ENCODE measurements at regions not wholly inside any gene's neighbourhood (a gene's known extent, or its start where the extent isn't known, plus 50 kb on each side); places are given as distances from the start of the nearest gene placed in this dataset.

- DNase-seq (ENCODE audit: low spot score): no peak
- H3K27me3 Mint-ChIP-seq (ENCODE audit: low read depth): no peaks in the 10 kb centered on the region
- peaks cover 6% of the 10 kb centered on the region for H3K9me3 Mint-ChIP-seq
- H3K4me3 Mint-ChIP-seq (ENCODE audit: low read depth): no peak overlapping the region
- H3K36me3 Mint-ChIP-seq (ENCODE audit: low read depth): no peaks in the 10 kb centered on the region
- intact Hi-C loops (cut with micrococcal nuclease): no loop called here
- H3K4me1 Mint-ChIP-seq (ENCODE audit: low read depth): no peaks in the 10 kb centered on the region
- no peak overlapping the region for H3K27ac Mint-ChIP-seq
Measured at GRCh38 chr9:119634006-119634405, 264.8 kb upstream of the BRINP1 start.

GRCh38 chr9:119611565-119611964 is 242.3 kb upstream of the BRINP1 start:
- DNase-seq (ENCODE audit: low spot score): no peak
- no peaks in the 10 kb centered on the region for H3K36me3 Mint-ChIP-seq (ENCODE audit: low read depth)
- no peak overlapping the region for H3K27ac Mint-ChIP-seq
- intact Hi-C loops (cut with micrococcal nuclease): no loop called here
- H3K4me1 Mint-ChIP-seq (ENCODE audit: low read depth): no peaks in the 10 kb centered on the region
- H3K4me3 Mint-ChIP-seq (ENCODE audit: low read depth): no peak overlapping the region
- H3K27me3 Mint-ChIP-seq (ENCODE audit: low read depth): no peaks in the 10 kb centered on the region
- no peaks in the 10 kb centered on the region for H3K9me3 Mint-ChIP-seq

- no peak for DNase-seq (ENCODE audit: low spot score)
- intact Hi-C loops (cut with micrococcal nuclease): no loop called here
- H3K36me3 Mint-ChIP-seq (ENCODE audit: low read depth): no peaks in the 10 kb centered on the region
- peaks cover 5% of the 10 kb centered on the region for H3K9me3 Mint-ChIP-seq
- no peak overlapping the region for H3K4me3 Mint-ChIP-seq (ENCODE audit: low read depth)
- H3K27me3 Mint-ChIP-seq (ENCODE audit: low read depth): no peaks in the 10 kb centered on the region
- no peaks in the 10 kb centered on the region for H3K4me1 Mint-ChIP-seq (ENCODE audit: low read depth)
- no peak overlapping the region for H3K27ac Mint-ChIP-seq
Measured at GRCh38 chr9:119609277-119609971, 240.2 kb upstream of the BRINP1 start.

- Mint-ChIP-seq H3K4me1 (ENCODE audit: low read depth) (no peaks in the 10 kb centered on the region), H3K27me3 (ENCODE audit: low read depth) (no peaks in the 10 kb centered on the region), H3K27ac (no peak overlapping the region), H3K36me3 (ENCODE audit: low read depth) (no peaks in the 10 kb centered on the region), H3K4me3 (ENCODE audit: low read depth) (no peak overlapping the region), H3K9me3 (peaks cover 5% of the 10 kb centered on the region)
- intact Hi-C loops (cut with micrococcal nuclease): no loop called here
- DNase-seq (ENCODE audit: low spot score): no peak
Measured at GRCh38 chr9:119601632-119602031, 232.4 kb upstream of the BRINP1 start.

GRCh38 chr9:119597499-119597898 is 228.3 kb upstream of the BRINP1 start:
- Mint-ChIP-seq H3K9me3 (no peaks in the 10 kb centered on the region), H3K4me3 (ENCODE audit: low read depth) (no peak overlapping the region), H3K27ac (no peak overlapping the region), H3K4me1 (ENCODE audit: low read depth) (no peaks in the 10 kb centered on the region), H3K36me3 (ENCODE audit: low read depth) (no peaks in the 10 kb centered on the region), H3K27me3 (ENCODE audit: low read depth) (no peaks in the 10 kb centered on the region)
- no peak for DNase-seq (ENCODE audit: low spot score)
- intact Hi-C loops (cut with micrococcal nuclease): no loop called here

- H3K36me3 Mint-ChIP-seq (ENCODE audit: low read depth): no peaks in the 10 kb centered on the region
- H3K4me1 Mint-ChIP-seq (ENCODE audit: low read depth): no peaks in the 10 kb centered on the region
- intact Hi-C loops (cut with micrococcal nuclease): no loop called here
- H3K4me3 Mint-ChIP-seq (ENCODE audit: low read depth): no peak overlapping the region
- H3K27me3 Mint-ChIP-seq (ENCODE audit: low read depth): no peaks in the 10 kb centered on the region
- H3K27ac Mint-ChIP-seq: no peak overlapping the region
- no peak for DNase-seq (ENCODE audit: low spot score)
- H3K9me3 Mint-ChIP-seq: no peaks in the 10 kb centered on the region
Measured at GRCh38 chr9:119596703-119597102, 227.5 kb upstream of the BRINP1 start.

- Mint-ChIP-seq H3K4me1 (ENCODE audit: low read depth) (no peaks in the 10 kb centered on the region), H3K27ac (no peak overlapping the region), H3K27me3 (ENCODE audit: low read depth) (no peaks in the 10 kb centered on the region), H3K9me3 (no peaks in the 10 kb centered on the region), H3K36me3 (ENCODE audit: low read depth) (no peaks in the 10 kb centered on the region), H3K4me3 (ENCODE audit: low read depth) (no peak overlapping the region)
- intact Hi-C loops (cut with micrococcal nuclease): no loop called here
- DNase-seq (ENCODE audit: low spot score): no peak
Measured at GRCh38 chr9:119588874-119589744, 219.9 kb upstream of the BRINP1 start.

- Mint-ChIP-seq H3K4me3 (ENCODE audit: low read depth) (no peak overlapping the region), H3K9me3 (no peaks in the 10 kb centered on the region), H3K36me3 (ENCODE audit: low read depth) (no peaks in the 10 kb centered on the region), H3K27ac (no peak overlapping the region), H3K27me3 (ENCODE audit: low read depth) (no peaks in the 10 kb centered on the region), H3K4me1 (ENCODE audit: low read depth) (no peaks in the 10 kb centered on the region)
- DNase-seq (ENCODE audit: low spot score): no peak
- intact Hi-C loops (cut with micrococcal nuclease): no loop called here
Measured at GRCh38 chr9:119577881-119578280, 208.6 kb upstream of the BRINP1 start.

GRCh38 chr9:119559986-119560385 is 190.8 kb upstream of the BRINP1 start:
- Mint-ChIP-seq H3K27ac (no peak overlapping the region), H3K36me3 (ENCODE audit: low read depth) (no peaks in the 10 kb centered on the region), H3K27me3 (ENCODE audit: low read depth) (peaks cover 9% of the 10 kb centered on the region), H3K9me3 (no peaks in the 10 kb centered on the region), H3K4me3 (ENCODE audit: low read depth) (no peak overlapping the region), H3K4me1 (ENCODE audit: low read depth) (peaks cover 6% of the 10 kb centered on the region)
- intact Hi-C loops (cut with micrococcal nuclease): loop anchor here (5.0 kb wide), 1 partner anchor 787 kb away; no protein-coding TSS in a partner anchor
- DNase-seq (ENCODE audit: low spot score): no peak

- peaks cover 6% of the 10 kb centered on the region for H3K4me1 Mint-ChIP-seq (ENCODE audit: low read depth)
- H3K4me3 Mint-ChIP-seq (ENCODE audit: low read depth): no peak overlapping the region
- H3K27ac Mint-ChIP-seq: no peak overlapping the region
- DNase-seq (ENCODE audit: low spot score): no peak
- intact Hi-C loops (cut with micrococcal nuclease): loop anchor here (5.0 kb wide), 1 partner anchor 788 kb away; no protein-coding TSS in a partner anchor
- H3K9me3 Mint-ChIP-seq: no peaks in the 10 kb centered on the region
- H3K36me3 Mint-ChIP-seq (ENCODE audit: low read depth): no peaks in the 10 kb centered on the region
- peaks cover 9% of the 10 kb centered on the region for H3K27me3 Mint-ChIP-seq (ENCODE audit: low read depth)
Measured at GRCh38 chr9:119559056-119559455, 189.8 kb upstream of the BRINP1 start.

GRCh38 chr9:119556129-119556875 is 187.1 kb upstream of the BRINP1 start:
- H3K9me3 Mint-ChIP-seq: no peaks in the 10 kb centered on the region
- intact Hi-C loops (cut with micrococcal nuclease): loop anchor here (2.0 to 5.0 kb wide), 2 partner anchors 412 to 791 kb away; no protein-coding TSS in a partner anchor
- no peak overlapping the region for H3K4me3 Mint-ChIP-seq (ENCODE audit: low read depth)
- H3K4me1 Mint-ChIP-seq (ENCODE audit: low read depth): peaks cover 6% of the 10 kb centered on the region
- DNase-seq (ENCODE audit: low spot score): peak; percentile 43
- H3K27me3 Mint-ChIP-seq (ENCODE audit: low read depth): peaks cover 9% of the 10 kb centered on the region
- H3K27ac Mint-ChIP-seq: no peak overlapping the region
- no peaks in the 10 kb centered on the region for H3K36me3 Mint-ChIP-seq (ENCODE audit: low read depth)

GRCh38 chr9:119544492-119544891 is 175.3 kb upstream of the BRINP1 start:
- intact Hi-C loops (cut with micrococcal nuclease): no loop called here
- H3K4me3 Mint-ChIP-seq (ENCODE audit: low read depth): no peak overlapping the region
- no peaks in the 10 kb centered on the region for H3K27me3 Mint-ChIP-seq (ENCODE audit: low read depth)
- H3K4me1 Mint-ChIP-seq (ENCODE audit: low read depth): no peaks in the 10 kb centered on the region
- no peaks in the 10 kb centered on the region for H3K36me3 Mint-ChIP-seq (ENCODE audit: low read depth)
- no peaks in the 10 kb centered on the region for H3K9me3 Mint-ChIP-seq
- DNase-seq (ENCODE audit: low spot score): no peak
- no peak overlapping the region for H3K27ac Mint-ChIP-seq

All from activated T-helper 2 cell treated with anti-CD3 and anti-CD28 coated beads, Interferon-gamma antibody, Interleukin-2, Interleukin-4, amounts not matched to agents 10 μg/mL and 5 μg/mL and 100 μg/mL, durations not matched to agents 14 hours and 24 hours and 36 hours (primary cell).